Gastrocnemius medialis (tissue), 4 donors: ENCODE measurements at regions not wholly inside any gene's neighbourhood (a gene's known extent, or its start where the extent isn't known, plus 50 kb on each side); places are given as distances from the start of the nearest gene placed in this dataset.

Experiments used
- POLR2A ChIP-seq, 2 donors: fragments of 450-650 bp; IDR thresholded peaks; one replicate each; pipeline ENCODE4 v1.6.1; 2017; ENCODE audit warnings: antibody characterized with exemption in 2 of 2, mild to moderate bottlenecking in 2 of 2, moderate library complexity in 2 of 2
- TF ChIP-seq, protein P1 (sequence below), 5 experiments: fragments of 450-650 bp in 3 of 5; fragments of 200-600 bp in 2 of 5; sonication (generic) in 2 of 5; IDR thresholded peaks in 4 of 5; conservative IDR thresholded peaks in 1 of 5; 1 replicate in 4 of 5; 2 replicates in 1 of 5; pipeline ENCODE4 v1.5.1; 2016 to 2019; ENCODE audit warnings: antibody characterized with exemption in 5 of 5, mild to moderate bottlenecking in 3 of 5, moderate library complexity in 3 of 5

DNA sequence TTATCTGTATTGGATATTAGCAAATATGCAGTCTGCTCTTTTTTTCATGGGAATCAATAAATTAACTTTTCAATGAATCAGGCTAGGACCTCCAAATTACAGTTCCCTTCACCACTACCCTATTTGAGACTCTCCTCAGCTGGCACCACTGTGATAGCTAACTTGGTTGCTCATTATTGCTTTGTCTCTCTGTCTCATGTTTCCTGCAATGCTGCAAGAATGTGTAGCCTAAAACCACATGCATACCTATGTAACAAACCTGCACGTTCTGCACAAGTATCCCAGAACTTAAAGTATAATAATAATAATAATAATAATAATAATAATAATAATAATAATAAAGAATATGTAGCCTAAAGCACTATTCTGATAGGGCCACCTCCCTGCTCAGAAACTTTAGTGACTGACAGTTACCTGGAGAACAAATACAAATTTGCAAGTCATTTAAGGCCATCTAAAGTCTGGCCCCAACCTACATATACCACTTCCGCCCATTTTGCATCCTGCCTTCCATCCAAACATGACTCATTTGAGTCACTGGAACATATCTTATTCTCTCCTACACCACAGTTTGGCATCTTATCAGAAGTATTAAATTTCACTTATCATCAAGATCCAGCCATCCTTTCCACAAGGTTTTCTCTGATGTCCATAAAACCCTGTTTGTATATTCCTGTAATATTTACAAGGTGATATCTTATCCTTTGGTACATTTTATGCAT is 215.1 kb downstream of the LRRK2 start:
- TF ChIP-seq, protein P1, sequence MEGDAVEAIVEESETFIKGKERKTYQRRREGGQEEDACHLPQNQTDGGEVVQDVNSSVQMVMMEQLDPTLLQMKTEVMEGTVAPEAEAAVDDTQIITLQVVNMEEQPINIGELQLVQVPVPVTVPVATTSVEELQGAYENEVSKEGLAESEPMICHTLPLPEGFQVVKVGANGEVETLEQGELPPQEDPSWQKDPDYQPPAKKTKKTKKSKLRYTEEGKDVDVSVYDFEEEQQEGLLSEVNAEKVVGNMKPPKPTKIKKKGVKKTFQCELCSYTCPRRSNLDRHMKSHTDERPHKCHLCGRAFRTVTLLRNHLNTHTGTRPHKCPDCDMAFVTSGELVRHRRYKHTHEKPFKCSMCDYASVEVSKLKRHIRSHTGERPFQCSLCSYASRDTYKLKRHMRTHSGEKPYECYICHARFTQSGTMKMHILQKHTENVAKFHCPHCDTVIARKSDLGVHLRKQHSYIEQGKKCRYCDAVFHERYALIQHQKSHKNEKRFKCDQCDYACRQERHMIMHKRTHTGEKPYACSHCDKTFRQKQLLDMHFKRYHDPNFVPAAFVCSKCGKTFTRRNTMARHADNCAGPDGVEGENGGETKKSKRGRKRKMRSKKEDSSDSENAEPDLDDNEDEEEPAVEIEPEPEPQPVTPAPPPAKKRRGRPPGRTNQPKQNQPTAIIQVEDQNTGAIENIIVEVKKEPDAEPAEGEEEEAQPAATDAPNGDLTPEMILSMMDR (IDR thresholded peaks at IDR 0.05 in 4 of 5, conservative IDR thresholded peaks at IDR 0.05 in 1 of 5), result no peak
- TF ChIP-seq POLR2A (IDR thresholded peaks at IDR 0.05), result no peak
